NCI-H774 (cell line): ENCODE measurements at regions not wholly inside any gene's neighbourhood (a gene's known extent, or its start where the extent isn't known, plus 50 kb on each side); places are given as distances from the start of the nearest gene placed in this dataset.
A peak's percentile ranks its signal among the peaks of the same experiment; 100 is the strongest.

ENCODE experiments used
- DNase-seq: peaks from one replicate; lab custom pipeline; 2025; lab: John Stamatoyannopoulos, UW

DNA sequence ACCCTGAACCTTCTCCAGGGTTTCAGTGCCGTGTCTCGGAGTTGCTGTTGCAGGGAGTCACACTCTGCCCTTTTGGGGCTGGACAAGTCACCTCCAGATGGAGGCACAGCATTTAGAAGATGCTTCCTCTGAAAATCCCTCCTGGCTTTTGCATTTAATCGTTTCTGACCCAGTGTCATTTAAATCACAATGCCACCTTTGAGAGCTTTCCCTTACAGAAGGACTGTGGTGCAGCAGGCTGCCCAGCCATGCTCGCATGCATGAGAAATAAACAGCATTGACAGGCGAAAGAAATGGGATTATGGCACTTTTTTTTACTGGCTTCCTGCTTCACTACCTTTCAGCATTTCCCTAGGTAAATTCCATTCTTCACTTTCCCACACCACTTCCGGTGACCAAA is 113.4 kb upstream of the DYRK2 start:
- no peak for DNase-seq

DNA sequence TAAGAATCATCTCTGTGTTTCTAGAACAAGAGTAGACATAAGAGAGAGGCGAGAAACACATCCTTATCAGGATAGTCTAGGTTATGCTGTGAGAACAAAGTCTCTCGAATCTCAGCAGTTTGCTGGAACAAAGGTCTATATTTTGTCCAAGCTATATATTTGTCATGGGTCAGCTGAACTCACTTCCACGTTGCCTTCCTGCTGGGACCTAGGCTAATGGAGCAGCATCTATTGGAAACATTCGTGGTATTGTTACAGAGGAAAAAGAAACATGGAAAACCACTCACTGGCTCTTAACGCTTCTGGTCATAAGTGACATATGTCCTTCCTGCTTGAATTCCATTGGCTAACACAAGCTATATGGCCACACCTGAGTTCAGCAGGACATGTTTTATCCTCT is 112.6 kb upstream of the DYRK2 start:
- DNase-seq, result no peak

DNA sequence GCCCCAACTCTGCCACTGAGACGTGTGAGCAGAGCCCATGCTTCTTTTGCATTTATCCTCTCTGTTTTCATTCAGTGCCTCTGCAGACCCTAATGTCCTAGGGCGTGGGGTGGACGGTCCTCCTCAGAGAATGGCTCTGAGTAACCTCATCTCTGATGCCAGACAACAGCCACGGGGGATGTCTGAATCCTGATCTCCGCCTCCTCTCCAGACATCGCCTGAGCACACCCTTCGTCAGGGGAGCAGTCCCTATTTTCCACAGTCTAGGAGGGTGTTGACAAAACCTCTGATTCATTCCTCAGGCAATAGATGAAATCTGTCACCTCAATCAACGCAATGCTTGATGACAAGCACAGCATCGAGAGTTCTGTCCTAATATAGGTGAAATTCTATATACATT is 109.2 kb upstream of the DYRK2 start:
- DNase-seq, result no peak

DNA sequence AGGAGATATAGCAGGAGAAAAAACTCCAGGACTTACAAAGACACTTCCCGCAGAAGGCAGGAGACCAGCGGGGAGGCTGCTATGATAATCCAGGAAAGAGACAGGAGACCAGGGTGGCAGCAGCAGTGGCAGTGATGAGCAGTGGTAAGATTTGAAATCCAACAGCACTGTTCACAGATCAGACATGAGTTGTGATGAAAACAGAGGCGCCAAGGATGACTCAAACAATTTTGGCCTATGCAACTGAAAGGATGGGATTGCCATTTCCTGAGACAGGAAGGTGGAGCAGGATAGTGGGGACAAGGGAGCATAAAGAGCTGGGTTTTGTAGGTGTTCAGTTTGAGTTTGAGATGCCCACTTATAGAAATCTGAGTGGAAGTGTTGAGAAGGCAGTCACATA is 108.6 kb upstream of the DYRK2 start:
- DNase-seq, result no peak

DNA sequence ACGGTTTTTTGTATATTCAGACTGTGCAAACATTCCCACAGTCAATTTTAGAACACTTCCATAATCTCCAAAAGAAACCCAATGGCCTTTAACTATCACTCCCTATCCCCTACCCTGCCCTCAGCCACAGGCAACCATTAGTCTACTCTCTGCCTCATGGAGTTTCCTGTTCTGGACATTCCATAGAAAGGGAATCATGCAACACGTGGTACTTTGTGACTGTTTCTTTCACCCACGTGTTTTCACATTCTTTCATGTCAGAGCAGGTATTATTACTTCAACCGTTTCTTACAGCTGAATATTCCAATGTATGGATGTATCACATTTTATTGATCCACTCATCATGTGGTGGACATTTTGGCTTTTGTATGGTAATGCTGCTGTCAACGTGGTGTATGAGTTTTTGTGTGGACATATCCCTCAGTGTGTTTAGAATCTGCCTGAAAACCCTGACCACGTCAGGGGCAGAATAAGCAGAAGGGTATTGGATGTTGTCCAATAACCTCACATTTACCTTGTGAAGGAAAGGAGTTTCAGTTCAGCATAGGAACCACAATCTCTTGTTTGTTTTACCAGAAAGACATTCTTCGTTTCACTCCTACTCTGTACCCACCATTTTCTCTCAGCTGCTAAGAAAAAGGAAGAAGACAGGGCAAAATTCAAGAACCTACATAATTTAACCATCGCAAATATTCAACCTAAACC is 107.5 kb upstream of the DYRK2 start:
- no peak for DNase-seq

DNA sequence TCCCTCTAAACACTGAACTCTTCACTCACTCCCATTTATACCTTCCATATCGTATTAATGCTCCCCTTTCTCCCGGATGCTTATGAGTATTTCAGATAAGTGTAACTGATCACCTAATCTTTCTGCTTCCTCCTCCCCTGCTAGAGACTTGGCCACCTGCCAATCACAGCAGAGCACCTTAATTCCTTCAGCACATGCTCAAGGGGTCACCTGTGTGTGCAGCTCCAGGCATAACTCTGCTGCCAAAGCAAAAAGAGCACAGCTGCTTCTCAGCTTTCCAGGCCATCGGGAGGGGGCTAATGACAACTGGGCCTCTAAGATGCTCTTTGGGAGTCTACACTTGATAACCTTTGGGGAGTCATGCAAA is 106.9 kb upstream of the DYRK2 start:
- DNase-seq, result peak; percentile 8

DNA sequence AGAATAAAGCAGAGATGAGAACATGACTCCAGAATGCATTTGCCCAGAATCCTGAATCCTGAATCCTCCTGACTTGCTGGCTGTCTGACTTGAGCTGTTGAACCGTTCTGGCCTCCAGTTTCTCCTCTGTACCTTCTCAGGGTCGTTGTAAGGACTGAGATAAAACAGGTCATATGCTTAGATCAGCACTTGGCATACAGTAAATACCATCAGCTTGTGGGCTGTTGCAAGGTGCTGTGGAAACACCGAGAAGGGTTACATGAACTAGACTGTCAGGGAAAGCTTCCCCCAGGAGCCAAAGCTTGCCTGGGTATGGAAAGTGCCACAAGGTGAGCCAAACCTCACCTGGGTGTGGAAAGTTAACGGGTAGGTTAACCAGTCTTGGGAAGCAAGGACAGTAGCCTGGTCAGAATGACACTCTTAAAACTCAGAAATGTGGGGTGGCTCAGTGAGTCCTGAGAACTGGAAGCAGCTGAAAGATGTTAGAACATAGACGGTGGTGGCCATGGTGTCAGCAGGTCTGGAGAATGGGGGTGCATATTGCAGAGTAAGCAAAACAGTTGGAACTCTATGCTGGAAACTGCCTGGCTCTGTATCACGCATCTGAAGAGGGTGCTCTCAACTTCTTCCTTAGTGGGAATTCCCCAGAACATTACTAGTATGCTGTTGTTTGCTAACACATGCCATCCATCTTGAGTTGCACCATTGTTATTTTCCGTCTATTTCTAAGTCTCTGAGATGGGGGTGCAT is 105.3 kb upstream of the DYRK2 start:
- DNase-seq, result no peak

DNA sequence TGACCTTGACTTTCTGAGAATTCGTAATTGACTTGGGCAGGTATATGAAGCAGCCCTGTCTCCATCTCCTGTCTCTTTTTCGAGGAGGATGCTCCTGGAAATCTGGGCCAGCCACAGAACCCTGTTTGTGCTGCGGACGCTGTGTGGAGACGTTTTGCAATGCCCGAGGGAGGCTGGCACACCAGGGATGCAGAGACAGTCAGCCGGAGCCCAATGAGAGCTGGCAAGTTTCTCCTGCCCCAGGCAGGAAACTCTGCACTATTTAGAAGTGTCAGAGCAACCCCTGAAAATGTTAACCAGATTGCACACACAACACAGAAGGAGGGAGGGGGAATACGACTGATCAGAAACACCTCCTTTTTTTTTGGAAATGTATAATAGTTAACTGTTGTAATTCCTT is 103.2 kb upstream of the DYRK2 start:
- DNase-seq, result no peak

DNA sequence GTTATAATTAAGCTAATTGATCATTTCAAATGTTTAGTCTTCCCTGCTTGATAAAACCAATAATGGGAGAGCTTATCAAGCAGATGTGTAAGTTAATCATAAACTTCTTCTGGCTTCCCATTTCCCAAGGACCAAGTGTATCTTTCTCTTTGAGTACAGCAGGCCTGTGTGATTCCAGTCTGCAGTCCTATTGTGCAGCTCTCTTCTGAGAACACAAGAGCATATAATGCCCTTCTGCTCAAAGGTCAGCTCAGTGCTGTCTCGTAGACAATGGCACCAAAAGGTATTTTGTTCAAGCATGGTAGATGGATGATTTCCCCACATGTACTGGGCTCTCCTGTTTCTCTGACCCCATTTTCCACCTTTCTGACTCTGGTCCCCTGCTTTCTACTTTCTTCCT is 101.8 kb upstream of the DYRK2 start:
- no peak for DNase-seq

DNA sequence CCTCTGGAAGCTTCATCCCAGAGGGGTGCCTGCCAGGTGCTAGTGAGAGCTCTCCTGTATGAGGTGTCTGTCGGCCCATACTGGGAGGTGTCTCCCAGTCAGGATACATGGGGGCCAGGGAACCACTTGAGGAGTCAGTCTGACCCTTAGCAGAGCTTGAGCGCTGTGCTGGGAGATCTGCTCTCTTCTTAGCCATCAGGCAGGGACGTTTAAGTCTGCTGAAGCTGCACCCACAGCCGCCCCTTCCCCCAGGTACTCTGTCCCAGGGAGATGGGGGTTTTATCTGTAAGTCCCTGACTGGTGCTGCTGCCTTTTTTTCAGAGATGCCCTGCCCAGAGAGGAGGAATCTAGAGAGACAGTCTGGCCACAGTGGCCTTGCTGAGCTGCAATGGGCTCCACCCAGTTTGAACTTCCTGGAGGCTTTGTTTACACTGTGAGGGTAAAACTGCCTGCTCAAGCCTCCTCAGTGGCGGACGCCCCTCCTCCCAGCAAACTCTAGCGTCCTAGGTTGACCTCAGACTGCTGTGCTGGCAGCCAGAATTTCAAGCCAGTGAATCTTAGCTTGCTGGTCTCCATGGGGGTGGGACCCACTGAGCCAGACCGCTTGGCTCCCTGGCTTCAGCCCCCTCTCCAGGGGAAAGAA is 93.3 kb upstream of the DYRK2 start:
- peak; percentile 73 for DNase-seq

DNA sequence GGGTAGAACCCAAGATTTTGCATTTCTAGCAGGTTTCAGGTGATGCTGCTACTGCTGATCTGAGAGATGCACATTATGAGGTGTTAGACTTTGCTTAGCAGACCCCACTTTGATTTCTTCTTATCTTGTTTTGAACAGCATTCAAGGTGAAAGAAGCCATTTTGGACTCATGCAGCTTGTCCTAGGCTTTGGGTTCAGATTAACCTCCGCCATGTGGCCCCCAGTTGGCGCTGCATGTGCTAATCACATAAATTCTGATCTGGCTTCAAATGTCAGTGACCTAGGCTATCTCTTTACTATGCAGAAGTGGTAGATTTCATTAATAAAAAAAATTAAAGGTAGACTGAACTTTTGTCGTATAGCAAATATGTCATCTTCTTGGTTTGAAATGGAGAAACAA is 89.8 kb upstream of the DYRK2 start:
- DNase-seq, result no peak

DNA sequence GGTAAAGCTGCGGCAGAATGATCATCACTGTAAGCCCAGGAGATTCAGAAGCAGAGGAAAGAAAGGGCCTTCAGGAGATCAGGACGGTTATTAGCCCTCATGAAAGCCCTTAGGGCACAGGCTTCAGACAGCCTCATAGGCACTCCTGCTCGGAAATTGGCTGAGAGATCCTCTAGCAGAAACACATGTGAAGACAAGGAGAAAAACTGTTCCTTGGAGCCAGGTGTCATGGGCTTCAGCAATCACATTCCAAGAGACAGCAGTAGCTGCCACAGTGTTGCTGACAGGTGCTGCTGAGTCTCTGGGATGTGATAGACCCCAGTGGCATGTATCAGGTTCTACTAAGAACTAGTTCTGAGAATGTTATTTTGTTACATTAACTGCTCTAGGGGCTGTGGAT is 88.8 kb upstream of the DYRK2 start:
- DNase-seq, result no peak

DNA sequence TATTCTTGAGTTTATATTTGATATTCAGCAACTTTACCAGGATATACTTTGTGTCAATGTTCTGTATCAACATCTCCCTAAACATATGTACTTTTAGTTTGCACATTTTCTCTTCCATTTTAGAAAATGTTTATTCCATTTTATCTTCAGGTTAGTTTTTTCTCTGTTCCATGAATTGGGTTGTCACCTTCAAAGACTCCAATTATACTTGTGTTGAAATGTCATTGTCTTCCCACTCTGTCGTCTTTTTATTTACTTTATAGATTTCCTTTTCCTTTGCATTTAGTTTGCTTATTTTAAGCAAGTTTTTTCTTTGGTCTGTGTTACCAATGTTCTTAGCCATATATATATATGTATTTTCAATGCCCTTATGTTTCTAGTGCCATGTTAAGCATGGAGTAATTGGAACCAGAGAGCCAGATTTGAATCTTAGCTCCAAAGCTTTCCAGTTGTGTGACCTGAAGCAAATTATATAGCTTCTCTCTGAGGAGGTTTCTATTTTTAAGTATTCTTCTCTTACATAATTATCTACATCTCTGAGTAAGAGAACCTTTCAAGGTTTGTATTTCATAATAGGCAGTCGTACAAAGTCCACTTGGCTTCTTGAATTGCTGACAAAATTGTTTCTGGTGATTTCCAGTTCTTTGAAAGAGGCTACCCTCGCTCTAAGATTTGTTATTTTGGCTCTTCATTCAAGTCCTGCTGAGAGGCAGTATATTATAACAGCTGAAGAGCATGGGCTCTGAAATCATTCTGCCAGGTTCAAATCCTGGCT is 85.8 kb upstream of the DYRK2 start:
- no peak for DNase-seq

DNA sequence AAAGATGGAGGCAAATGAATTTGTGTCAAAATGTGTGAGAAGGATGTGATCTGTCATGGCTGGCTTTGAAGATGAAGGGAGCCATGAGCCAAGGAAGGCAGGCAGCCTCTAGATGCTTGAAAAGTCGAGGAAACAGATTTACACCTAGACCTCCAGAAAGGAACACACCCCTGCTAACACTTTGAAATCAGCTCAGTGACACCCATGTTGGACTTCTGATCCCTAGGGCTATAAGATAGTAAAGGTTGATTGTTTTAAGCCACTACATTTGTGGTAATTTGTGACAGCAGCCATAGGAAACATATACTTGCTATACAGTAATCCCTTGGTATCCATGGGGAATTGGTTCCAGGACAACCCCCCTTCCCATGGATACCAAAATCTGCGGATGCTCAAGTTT is 80.5 kb upstream of the DYRK2 start:
- DNase-seq, result no peak

DNA sequence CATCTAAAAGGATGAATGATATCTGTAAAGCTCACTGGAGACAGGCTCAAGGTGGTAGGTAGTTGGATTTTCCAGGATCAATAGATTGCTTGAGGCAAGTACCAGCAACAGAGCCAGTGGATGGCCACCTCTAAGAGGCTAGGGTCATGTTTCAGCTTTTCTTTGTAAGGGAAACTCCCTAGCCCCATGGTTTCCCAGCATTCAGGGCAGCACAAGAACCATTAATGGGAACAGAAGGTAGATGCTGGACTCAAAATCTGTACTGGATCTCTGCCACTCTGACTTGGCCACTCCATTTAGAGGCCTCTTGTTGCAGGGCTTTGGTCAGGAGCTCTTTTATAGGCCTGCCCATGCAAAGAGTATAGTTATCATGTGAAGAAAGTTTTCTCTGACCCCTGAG is 76.1 kb upstream of the DYRK2 start:
- DNase-seq, result no peak

DNA sequence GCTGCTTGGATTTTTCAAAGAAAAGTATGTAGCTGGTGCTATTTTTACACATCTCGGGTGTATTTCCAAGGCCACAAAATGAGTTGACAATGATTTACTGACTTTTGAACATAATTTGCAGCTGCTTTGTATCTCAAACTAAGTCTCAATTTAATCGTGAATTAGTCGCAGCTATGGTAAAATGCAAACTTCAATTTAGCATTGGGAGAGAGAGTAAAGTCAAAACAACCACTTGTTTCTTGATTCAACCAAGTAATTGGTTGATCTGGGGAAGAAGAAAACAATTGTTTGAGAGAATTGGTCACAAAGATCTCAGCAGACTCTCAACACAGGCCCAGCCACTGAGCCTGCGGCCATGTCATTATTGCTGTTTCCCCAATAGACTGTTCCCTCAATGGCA is 75.0 kb upstream of the DYRK2 start:
- no peak for DNase-seq

DNA sequence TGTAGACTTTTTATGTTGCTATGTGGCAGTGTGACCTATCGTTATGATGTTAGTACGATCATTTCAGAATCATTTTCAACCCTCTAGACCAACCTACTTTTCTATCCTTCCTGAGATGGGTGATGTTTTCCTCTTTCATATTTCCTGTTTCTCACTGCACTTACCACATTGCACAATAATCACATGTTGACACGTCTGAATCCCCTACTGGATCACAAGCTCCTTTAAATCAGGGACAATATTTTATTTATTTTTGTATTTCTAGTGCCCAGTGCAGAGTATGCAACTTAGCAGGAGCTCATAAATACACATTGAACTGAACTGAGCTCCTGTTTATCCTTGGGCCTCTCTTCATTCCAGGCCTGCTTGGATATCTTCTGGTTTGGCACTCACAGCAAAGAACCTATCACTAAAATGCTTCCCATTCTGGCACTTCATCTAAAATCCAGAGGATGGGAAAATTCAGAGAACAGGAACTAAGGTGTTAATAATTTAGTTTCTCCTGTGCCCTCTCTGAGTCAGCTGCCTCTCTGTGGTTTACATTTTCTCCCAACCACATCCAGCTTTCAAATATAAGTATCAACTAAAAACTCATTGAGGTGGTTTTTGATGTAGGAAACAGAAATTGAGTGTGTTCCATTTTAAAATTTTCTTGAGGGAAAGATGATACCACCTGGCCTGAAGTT is 69.4 kb upstream of the DYRK2 start:
- DNase-seq, result no peak

DNA sequence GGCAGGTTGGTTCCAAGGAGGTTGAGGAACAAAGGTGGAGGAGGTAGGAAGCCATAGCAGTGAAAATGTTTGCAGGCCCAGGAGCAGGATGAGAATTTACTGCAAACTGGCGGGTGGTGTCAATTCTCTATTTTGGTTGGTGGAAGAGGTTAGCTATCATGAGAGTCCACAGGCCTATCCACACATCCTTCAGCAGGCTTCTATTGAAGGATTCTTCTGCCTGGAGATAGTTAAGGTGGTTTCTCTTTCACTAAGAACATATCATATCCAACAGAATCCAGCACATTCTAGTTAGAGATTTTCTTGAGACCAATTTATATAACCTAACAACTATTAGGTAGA is 68.9 kb upstream of the DYRK2 start:
- no peak for DNase-seq

DNA sequence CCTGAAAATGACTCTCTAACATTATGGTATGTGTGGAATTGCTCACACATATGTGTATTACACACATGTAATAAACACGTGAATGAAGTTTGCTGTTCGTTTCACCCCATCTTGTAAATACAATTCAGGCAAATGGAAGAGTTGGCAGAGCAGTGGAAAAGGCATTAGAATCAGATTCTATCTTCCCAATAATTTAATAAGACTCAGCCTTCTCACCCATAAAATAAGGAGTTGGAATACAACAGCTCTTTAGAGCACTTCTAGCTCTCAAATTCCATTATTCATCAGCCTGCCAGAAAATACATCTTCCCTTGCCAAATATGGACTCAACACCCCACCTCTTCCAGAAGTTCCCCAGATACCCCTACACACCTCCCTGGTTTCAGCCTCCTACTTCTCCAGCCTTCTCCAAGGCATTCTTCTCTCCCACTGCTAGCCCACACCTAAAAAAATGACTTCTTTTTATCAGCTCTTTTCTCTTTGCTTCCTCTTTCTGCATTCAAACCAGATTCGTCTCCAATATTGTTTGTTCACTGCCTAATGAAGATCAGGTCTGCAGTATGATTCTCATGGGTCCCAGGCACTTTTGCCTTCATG is 66.2 kb upstream of the DYRK2 start:
- DNase-seq, result no peak

DNA sequence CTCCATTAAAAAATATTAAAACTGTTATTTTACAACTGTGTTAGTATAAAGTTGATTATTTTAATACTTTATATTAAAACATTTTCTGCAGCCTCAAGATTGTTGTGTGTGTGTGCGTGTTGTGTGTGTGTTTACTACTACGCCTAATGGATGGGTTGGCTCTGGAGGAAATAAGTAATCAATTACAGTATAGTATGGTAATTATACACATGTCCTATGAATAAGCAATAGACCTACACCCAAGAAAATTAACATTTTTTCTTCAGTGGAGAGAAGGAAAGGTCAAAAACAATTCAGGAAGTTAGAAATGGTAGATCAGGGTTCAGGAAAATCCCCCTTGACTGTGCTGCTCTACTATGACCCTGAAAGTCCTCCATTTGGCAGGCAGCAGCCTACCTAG is 65.7 kb upstream of the DYRK2 start:
- no peak for DNase-seq

DNA sequence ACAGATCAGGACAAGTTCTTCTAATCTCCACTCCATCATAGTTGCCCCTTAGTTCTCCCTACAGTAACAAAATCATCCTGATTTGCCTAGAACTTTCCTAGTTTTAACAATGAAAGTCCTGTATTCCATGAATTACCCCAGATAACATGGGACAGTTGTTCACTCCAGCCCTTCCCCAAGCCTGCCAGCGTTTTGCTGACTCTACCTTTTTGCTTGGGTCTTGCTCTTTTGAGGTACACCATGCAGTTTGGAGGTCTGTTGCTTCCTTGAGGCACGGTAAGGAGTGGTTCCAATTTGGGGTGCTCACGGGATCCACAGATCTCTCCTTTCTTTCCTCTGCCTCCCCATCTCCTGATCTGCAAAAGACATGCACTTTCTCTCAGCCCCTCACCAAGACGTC is 61.6 kb upstream of the DYRK2 start:
- no peak for DNase-seq

DNA sequence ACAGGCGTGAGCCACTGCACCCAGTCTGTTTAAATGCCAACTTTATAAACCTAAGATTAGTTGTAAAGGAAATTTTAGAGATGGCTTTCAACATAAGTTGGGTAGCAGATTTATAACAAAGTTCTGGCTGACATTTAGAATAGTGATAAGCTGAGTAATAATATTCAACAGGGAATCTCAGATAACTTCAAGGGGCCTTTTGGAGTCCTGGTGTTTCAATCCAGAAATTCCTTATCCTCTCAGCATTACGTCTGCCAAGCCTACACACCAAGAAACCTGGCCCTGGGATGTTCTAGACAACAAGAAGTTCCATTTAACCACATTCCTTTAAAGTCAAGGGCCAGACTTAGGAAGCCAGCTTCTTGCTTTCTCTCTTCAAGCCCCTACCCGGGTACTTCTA is 59.5 kb upstream of the DYRK2 start:
- no peak for DNase-seq
